CD4-positive, alpha-beta T cell treated with Interleukin-6 for 4 hours (primary cell): ENCODE measurements at regions not wholly inside any gene's neighbourhood (a gene's known extent, or its start where the extent isn't known, plus 50 kb on each side); places are given as distances from the start of the nearest gene placed in this dataset.

ENCODE experiments used
- DNase-seq: peaks from one replicate; pipeline ENCODE4 v3.0.0-alpha.2; 2020; ENCODE audit warnings: mixed read lengths

DNA sequence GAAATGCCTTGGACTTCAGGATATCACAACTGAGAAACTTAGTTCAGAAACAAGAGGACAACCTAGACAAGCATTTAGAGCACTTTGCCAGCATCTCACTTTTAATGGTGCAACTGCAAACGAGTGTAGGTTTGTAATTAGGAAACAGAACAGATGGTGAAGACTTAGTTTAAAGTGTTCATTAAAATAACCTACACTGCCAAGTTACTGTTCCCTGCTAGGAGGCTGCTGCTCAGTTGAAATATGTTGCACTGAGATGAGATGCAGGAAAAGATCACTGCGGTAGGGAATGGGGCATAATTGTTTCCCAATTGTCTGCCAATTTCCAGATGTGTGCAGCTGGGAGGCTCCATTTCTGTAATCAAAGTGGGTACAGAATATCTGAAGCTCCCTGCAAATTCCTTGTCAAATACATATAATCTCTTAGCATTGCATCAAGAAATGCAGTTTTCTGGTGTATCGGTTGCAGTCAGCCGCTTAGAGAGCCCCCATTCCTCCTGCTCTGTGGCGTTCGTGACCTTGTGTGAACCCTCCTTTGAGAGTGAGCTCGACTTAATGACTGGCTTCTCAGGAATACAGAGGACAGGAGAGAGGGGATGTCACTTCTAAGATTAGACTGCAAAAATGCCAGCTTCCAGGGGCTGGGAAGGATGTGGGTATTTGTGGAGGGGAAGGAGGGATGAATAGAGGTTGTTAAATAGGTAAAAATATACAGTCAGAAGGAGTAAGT is 448.9 kb downstream of the MED10 start:
- no peak for DNase-seq

DNA sequence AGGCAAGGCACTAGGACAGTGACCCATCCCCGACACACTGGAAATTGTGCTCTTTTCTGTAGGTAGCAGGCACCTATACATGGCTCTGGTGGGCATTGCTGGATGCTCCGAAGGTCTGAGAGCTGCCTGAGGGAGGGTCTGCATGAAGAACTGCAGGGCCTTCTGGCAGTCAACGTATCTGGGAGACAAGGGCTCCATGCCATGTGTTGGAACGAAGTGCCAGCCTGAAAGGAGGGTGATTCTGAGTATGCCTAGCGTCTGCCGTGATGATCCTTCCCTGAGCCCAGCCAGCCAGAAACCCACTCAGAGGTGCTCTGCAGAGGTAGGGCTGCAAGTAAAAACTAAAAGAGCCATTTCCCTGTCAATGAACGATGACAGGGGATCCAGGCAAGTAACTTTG is 453.2 kb downstream of the MED10 start:
- DNase-seq, result no peak

DNA sequence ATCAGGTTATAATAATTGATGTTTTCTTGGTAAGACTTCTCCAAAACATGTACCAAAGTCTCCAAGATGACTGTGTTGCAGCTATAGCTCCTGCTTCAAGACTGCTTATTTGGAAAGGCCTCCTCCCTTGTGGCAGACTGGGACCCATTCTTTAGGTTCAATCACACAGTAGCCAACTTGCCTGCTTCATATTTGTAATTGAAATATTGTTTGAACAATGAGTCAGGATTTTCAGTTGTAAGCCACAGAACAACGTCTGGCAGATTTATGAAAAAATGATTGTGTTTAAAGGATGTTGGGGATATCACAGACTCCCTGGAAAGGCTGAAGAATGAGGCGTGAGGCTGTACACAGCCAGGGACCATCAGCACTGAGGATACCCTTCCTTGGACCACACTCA is 458.9 kb downstream of the MED10 start:
- no peak for DNase-seq

DNA sequence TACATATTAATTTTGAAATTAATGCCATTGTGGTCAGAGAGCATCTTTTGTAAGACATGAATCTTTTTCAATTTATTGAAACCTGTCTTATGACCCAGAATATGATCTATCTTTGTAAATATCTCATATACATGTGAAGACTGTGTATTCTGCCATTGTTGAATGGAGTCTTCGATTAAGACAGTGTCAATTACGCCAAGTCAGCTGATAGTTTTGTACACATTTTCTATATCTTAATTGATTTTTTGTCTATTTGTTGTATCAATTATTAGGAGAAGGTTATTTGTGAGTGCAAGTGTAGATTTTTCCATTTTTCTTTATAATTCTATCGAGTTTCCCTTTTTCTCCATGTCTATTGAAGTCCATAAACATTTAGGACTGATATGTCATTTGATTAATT is 471.6 kb downstream of the MED10 start:
- no peak for DNase-seq

DNA sequence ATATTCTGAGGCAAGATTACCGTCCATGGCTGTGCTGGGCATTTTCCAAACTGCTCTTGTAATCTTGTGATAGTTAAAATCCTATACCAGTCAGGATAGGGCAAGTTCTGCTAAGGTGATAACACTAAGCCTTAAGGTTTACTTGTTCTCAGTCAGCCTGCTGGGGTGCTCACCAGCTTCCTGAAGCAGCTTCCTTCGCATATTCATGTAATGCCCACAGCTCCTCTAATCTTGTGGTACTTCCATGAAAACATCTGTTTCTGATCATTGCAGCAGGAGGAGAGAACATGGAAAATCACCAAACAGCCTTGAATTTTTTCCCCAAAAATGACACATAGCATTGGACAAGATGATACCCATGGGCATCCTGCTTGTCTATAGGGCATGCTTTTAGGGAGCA is 473.2 kb downstream of the MED10 start:
- DNase-seq, result no peak

DNA sequence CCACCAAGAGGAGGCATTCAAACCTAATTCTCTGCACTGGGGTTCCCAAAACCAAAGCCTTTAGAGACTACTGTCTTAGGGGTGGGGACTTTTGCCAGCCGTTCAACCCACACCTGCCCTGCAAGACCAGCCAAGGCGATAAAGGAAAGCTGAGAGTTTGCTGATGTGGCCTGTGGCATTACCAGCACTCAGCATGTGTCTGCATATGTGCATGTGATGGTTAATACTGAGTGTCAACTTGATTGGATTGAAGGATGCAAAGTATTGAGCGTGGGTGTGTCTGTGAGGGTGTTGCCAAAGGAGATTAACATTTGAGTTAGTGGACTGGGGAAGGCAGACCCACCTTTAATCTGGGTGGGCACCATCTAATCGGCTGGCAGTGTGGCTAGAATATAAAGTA is 474.2 kb downstream of the MED10 start:
- no peak for DNase-seq

DNA sequence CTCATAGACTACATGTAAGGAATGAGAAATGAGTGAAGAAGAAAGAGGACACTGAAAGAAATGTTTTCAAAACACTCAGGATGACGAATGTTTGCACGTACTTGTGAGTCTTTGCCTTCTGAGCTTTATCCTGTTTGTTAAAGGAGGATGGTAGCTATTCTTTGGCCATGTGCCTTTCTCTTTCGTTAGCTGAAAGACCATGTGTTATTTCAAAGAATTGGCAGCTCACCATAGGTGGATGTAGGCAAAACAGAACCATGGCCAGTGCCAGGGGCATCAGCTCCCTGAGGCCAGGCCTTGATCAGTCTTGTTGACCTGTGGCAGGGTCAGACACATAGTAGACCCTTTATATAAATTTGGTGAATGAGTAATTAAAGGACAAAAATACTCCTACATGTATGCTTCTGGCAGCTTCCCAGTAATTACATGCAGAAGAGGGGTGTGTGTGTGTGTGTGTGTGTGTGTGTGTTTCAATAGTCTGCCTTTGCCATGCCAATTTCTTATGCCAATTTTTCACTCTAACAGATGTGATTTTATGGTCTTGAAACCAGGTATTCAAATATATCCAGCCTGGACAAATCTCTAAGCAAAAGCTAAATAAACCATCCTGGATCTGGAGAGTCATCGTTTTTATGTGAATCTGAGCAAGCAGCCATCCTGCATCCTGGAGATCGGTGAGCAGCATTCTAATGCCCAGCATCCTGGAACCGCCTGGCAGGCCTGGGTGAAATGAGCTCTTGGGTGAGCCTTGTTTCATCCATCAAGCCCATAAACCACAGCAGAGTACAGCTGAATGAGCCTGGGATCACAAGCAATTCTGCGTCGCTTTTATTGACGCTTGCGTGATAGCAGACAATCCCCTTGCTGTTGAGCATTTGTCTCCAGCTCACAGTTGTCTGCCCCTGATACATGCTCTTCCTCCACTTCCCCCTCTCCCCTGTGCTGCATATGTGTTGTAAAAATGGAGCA is 475.4 kb downstream of the MED10 start:
- DNase-seq, result no peak

DNA sequence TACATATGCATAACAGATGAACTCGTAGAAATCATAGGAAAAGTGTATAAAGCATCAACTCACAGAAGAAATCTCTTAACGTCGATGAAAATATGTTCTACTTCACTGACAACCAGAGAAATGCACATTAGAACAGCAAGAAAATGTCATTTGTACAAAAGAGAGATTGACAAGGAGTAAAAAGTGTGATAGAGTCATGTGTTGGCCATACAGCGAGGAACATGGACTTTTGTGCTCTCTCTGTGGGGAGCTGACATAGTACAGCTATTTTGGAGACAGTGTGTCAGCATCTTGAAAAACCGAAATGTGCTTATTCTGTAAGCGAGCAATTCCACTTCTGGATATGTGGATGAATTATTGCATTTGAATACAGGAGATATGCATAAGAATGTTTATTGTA is 477.9 kb downstream of the ICE1 start:
- DNase-seq, result no peak

DNA sequence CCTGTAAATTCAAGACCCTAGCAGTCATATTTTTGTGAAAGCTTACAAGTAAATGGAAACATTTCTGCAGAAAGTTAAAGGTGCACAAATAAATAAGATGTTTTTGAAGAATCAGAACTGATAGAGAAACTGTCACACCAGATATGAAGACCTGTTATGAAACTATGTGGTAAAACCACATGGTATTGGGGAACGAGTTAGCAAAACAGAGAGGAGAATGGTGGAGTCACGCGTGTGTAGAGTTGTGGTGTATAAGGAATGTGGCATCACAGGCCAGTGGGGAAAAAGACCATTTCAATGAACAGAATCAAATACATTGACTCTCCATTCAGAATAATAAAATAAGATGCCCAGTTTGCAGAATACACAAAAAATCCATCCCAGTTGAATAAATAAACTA is 477.2 kb downstream of the ICE1 start:
- no peak for DNase-seq

DNA sequence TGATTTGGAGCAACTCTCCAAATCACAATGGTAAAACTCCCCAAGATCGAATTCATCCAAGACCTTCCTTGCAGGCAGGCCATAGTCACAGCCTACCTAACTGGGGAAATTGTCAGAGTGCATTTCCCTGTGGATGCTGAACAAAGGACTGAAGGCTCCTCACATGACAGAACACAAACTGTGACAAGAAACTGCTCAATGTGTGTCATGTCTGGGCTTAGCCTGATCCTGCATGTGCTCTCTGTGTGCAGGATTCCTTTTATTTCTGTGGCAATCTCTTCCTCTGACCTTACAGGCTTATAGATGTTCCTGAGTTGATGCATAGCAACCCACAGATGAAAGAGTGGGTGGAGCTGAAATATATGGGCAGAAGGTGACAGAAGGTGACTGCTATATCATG is 465.8 kb downstream of the ICE1 start:
- DNase-seq, result no peak

DNA sequence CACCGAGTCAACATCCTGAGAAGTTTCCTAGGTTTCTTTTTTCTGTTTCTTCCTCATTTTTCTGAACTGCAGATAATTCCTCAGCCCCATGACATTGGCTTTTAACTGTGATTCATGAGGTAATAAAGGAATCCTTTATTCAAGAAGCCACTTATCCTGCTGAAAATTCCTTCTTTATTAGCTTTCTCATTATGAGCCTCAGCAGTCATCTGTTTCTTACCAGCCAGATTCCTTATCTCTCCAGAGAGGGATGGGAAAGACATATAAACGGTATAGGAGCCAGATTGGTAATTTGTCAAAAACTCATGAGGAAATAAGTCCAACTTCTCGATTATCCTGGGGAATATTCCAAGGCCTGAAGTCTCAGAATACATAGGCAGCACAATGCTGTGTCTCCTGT is 465.4 kb downstream of the ICE1 start:
- DNase-seq, result no peak

DNA sequence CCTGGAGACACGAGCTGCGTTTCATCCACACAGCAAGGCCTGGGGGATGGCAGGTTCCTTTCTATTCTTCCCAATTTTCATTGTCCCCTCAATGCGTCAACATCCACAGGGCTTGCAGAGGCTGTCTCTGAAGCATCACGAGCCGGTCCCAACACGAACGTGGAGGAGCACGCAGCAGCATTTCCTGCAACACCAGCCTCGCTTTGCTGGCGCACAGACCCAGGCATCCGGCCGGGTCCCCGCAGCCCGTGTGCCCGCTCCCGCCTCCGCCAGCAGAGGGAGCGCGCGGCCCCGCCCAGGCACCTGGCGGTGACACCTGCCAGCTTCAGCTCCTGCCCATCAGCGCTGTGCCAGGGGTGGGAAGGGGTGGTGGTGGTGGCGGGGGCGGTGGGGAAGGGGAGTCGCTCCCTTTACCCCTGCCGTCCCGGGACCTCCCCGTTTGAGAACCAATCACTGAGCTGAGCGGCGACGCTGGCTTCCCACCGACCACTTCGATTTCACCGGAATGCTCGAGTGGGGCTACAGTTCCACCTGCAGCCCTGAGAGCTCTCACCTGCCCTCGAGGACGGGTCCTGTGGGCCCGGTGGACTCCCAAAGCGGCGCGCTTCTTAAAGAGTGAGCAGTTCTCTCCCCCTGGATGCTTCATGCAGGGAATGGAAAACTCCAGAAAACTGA is 464.5 kb downstream of the ICE1 start:
- DNase-seq, result peak; percentile 13

DNA sequence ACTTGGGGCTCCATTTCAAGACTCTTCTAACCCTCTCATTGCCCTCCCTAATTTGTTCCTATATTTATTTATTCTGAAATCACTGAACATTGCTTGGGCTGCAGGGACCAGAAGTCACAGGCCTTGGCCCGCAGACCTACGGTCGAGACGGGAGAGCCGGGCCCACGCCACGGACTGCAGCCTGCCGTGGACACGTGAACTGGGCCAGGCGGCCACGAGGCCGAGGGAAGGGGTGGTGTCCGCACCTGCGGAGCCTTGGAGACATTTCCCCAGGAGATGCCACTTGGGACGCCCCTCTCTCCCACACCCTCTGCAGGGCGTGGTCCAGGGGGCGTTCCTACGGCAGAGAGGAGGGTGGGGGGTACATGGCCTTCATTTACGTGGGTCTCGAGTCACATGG is 463.9 kb downstream of the ICE1 start:
- no peak for DNase-seq

DNA sequence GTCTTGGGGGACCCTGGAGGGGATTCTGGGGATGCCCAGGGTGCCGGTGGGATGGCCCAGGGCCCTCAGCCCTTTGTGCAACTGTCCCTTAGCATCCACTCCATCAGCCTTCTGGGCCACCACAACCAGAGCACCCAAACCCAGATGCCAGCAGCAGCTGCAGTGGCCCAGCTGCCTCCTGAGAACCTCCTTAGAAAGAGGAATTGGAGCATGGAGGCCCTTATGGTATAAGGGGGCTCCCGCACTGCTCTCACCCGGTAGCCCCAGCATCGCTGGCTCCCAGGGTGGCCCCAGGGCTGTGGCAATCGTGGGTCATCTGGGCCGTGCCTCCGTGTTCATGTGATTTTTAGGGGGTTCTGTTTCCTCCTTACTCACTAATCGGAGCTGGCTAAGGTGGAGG is 463.3 kb downstream of the ICE1 start:
- no peak for DNase-seq

DNA sequence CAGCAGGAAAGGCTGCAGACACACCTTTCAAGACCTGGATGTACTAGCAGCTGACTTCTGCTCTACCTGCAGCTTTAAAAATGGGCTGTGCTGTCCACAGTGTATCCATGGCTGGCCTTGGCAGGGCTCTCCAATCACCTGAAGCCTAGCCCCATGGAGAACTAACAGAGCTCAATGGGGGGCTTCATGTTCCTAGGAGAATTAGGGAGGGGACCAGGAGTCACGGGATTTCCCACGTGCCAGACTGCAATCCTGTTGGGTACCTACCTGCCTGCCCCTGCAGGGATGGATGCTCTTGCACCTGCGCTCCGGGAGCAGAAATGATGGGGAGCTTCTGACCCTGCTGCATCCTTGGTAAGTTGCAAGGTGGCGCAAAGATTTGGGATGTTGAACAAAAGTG is 462.1 kb downstream of the ICE1 start:
- DNase-seq, result no peak

DNA sequence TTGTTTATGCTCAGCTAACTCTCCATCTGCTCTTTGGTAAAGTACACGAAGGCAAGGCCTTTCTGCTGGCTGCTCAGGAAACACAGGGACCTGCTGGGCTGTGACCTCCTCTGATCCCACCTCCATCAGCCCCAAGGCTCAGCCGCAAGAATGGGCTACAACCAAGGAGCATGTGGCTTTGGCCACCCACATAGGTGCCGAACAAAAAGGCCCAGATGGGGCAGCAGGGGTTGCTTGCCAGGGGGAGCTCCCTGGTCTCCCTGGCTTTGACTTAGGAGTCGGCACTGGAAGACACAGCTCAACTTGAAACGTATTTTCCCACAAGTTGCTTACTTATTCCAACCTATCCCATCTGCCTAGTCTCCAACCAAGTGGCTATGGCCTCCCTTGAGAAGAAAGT is 461.1 kb downstream of the ICE1 start:
- no peak for DNase-seq

DNA sequence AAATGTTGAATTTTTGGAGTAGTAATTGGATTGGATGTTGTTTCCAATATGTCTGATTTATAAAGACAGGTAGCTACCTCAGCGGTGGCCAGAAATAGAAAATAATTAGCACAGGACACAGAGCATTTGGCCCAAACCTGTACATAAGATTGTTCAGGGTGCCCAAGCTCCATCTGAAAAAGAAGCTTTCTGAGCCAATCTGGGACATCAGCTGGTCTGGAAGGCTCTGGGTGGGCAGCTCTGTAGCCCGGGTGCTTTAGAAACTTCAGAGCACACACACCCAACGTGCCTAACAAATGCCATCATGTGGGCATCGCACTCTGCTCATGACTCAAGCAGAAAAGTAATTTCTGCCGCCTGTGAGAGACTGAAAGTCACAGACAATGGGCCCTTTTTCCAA is 460.7 kb downstream of the ICE1 start:
- DNase-seq, result no peak

DNA sequence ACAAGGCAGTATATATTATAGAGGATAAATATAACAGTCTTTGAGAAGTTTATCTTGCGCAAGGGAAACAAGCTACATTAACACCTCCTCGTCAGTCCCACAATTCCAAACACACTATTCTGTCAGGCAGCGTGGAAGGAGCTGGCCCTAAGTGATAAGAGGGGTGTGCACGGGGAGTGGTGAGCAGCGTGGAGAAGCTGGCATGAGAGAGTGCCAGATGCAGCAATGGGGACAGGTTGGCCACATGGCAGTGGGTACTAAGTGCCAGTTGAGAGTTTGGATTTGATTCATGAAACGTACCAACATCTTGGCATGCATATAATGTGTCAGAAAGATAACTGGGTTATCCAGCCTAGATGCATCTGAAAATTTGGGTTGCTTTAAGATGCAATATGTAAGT is 460.2 kb downstream of the ICE1 start:
- no peak for DNase-seq

DNA sequence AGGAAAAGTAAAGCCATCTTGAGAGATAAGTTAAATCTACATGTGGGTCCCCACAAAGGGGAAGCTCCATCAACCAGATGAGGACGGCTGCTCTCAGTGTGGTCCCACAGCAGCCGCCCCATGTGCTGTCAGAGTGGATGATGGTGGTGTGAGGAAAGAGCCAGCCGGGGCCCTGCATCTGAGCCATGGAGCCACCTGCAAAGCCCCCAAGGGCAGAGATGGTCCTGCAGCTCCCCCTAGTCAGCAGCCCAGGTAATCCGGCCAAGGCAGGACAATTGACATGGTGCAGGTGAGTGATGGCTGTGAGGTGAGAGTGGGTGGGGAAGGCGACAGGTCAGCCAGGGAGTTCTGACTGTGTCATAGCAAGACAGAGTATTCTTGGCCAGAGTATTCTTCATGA is 458.8 kb downstream of the ICE1 start:
- no peak for DNase-seq

DNA sequence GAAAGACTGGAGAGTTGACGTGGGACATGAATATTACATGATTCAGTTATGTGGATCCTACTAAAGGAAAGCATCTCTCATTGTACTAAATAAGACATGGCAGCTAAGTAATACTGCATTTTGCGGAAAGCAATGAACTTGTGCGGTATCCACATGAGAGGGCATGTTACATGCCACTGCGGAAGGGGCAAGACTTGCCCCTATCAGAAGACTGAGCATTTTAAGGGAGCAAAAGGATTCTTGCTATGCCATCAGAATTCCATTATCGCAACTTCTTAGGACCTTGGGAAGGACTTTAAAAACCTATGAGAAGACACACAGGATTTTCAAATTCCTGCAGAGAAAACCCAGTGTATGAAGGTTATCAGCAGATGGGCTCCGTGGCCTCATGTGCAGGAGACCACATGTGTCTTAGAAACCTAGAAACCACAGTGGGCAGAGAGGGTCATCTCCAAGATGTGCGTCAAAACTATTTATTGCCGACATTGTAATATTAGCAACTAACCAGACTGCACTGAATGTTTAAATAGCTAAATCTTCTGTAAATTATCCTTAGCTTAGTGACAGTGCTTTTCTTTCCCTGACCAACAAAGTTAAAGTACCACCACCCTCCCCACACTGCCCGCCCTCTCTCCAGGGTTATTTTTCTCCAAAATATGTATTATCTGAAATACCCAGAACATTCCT is 457.7 kb downstream of the ICE1 start:
- no peak for DNase-seq

DNA sequence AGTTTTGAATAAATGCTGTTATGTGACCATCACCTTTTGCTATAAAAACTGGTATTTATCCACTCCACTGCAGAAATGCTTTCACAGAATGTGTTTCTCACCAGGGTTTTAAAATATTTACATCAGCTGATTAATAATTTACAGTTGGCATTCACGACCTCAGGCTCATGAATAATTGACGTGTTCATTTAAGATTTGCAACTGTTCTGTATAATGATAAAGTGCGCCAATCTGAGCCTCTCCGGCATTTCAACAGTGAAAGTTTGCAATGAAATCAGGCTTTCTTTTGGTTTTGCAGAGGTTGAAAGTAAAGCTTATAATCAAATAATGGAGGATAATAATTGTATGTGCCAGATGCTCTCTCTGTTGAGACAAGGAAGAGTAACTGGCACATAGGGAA is 434.9 kb downstream of the ICE1 start:
- no peak for DNase-seq

DNA sequence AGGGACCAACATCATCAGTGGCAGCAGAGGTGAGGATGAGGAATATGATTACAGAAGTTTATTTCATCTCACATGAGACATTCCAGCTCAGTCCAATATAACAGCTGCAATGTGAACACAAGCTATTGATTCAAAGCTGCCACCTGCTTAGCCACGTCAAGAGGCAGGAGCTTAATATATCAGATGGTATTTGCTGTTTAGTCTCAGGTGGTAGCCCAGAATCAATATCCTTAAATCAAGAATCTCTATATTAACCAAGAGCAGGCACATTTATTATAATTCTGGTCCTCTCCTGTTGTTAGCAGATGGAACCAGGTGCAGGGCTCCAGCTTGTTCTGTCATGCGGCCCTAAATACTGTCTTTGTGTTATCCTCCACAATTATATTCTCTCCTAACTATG is 431.6 kb downstream of the ICE1 start:
- no peak for DNase-seq

DNA sequence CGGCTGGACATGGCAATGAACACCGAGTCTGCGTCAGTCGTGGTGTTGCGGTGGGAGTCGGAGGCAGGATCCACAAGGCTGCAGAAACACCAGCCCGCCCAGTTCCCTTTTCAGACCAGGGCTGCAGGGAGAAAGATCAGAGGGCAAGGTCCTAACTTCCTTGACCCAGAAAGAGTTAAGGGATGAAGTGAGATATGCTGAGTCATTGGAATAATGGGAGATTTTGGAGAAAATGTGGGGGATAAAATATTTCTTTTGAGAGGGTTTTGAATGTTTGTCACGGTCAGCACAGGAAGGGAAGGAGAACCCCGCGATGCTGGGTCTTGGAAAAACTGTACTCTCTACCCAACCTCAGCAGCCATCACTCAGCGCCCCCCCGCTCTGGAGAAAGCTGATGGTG is 416.0 kb downstream of the ICE1 start:
- no peak for DNase-seq
